ENCODE measurements at regions not wholly inside any gene's neighbourhood (a gene's known extent, or its start where the extent isn't known, plus 50 kb on each side); places are given as distances from the start of the nearest gene placed in this dataset.

DNA sequence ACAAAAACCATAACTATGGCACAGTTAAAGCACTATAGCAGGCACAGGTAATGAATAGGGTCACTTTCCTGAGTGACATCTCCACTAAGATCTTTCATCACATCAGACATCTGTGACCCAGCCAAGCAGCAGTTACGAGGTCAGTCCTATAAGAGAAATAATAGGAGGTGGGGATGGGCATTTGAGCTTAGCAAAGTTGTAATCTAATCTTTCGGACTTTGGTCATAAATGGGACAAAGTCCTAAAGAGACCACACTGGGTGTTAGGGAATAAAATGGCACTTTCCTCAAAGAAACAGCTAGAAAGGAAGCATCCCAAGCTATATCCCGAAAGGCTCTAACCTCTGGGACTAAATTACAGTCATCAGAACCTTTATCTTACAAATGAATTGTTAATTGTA lies 432.2 kb downstream of the PIK3R1 start:
- TF ChIP-seq, protein P1, sequence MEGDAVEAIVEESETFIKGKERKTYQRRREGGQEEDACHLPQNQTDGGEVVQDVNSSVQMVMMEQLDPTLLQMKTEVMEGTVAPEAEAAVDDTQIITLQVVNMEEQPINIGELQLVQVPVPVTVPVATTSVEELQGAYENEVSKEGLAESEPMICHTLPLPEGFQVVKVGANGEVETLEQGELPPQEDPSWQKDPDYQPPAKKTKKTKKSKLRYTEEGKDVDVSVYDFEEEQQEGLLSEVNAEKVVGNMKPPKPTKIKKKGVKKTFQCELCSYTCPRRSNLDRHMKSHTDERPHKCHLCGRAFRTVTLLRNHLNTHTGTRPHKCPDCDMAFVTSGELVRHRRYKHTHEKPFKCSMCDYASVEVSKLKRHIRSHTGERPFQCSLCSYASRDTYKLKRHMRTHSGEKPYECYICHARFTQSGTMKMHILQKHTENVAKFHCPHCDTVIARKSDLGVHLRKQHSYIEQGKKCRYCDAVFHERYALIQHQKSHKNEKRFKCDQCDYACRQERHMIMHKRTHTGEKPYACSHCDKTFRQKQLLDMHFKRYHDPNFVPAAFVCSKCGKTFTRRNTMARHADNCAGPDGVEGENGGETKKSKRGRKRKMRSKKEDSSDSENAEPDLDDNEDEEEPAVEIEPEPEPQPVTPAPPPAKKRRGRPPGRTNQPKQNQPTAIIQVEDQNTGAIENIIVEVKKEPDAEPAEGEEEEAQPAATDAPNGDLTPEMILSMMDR (IDR thresholded peaks at IDR 0.05): no peak

DNA sequence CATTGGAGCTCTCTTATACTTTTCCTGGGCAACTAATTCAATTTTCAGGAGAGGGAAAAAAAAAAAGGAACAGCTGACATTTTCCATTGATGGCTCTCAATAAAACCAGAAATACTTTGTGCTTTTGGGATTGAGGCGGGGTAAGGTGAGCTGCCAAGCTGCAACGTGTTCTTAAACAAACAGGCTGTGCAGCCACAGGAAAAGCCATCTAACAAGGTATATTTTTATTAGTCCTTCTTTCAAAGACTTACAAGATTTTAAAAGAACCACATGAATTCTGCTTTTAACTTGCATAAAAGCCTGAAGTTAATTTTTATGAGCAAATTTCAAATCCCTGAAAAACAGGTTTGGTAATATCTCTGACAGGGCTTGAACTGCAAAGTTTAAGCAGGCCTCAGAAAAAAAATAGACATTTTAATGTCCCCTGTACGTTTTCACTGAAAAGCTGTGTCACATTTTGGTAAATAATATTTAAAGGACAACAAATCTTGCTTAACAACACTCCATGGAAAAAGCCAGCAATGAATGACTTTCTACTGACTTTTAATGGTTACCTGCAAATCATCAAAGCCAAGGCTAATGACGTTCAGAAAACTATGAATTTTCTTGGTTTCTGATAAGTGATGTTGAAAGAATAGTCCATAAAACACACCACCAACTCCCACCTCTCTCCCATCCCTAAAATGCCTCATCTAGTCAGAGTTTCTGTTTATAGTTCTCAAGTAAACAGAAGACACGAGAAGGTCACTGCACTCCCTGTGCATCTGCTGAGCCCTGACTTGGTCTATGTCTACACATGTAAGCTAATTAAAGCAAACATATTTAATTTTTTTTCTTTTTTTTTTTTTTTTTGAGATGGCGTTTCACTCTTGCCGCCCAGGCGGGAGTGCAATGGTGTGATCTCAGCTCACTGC lies 433.6 kb downstream of the PIK3R1 start:
- TF ChIP-seq, protein P1 (IDR thresholded peaks at IDR 0.05): no peak

DNA sequence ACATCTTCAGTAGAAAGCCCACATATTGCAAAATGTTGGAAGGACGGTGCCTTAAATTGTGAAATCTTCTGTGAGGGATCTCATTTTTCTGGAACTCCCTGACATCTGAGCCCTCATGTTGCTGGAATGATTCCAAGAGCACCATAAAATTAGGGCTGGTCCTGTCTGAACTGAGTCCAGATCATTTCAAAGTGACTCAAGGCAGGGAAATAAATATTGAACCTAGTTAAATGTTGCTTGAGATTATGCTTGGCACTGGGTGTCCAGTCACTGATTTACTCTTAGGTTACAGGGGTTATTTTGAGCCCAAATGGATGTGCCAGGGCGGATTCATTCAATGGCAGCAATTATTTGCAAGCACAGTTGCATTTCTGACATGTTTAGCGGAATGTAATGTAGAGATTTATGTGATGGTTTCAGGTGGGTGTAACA lies 437.0 kb downstream of the PIK3R1 start:
- TF ChIP-seq, protein P1 (IDR thresholded peaks at IDR 0.05): no peak

DNA sequence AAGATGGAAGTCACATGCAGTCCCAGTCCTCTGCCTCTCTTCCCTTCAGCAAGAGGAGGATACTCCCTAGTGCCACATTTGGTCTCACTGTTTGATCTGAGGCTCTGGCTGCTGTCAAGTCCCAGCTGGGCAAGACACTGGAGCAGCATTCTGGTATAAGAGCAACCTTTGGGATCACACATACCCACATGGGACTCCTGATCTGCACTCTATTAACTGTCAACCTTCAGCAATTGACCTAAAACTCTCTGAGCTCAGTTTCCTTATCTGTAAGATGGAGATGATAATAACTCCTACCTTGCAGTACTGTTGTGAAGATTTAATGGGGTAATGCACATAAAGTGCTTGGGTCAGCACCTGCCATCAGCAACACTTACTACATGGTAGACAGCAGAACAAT lies 437.9 kb downstream of the PIK3R1 start:
- TF ChIP-seq, protein P1 (IDR thresholded peaks at IDR 0.05): no peak

DNA sequence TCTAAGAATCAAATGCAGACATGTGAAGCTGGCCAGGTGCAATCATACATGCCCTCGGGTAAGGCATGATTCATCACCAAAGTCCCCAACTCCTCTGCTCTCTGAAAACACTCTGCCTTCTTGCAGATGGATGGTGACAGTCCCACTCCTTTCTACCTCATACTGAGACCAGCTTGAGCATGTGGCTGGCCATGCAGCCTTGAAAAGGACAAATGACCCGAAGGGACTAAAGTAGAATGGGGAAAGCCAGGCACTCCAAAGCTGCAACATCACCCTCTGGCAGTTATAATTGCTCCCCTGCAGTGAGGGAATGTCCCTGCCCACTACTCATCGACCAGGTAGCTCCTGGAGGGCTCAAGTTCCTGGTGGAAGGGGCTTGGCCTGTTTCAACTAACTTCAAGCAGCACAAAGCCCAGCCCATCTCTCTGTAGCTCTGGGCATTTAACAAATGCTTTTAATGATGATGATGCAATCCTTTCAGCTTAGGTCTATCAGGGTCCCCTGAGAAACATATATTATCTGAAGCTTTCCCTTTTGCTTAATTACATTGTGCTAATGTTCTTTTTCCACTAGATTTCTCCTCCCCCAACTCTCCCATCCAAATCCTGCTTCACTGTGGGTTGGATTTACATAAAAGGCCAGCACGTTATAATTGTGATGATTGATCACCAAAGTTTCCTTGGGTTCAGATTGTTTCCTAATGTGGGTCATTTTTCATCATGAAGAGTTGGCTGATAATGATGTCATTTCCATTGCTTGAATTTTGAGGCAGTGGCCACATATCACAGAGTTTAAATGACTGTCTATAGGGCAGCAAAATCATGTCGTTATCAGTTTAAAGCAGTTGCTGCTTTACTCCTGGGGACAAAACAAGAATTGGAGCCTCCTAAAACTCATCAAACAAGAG lies 436.5 kb upstream of the SLC30A5 start:
- TF ChIP-seq, protein P1 (IDR thresholded peaks at IDR 0.05): no peak

DNA sequence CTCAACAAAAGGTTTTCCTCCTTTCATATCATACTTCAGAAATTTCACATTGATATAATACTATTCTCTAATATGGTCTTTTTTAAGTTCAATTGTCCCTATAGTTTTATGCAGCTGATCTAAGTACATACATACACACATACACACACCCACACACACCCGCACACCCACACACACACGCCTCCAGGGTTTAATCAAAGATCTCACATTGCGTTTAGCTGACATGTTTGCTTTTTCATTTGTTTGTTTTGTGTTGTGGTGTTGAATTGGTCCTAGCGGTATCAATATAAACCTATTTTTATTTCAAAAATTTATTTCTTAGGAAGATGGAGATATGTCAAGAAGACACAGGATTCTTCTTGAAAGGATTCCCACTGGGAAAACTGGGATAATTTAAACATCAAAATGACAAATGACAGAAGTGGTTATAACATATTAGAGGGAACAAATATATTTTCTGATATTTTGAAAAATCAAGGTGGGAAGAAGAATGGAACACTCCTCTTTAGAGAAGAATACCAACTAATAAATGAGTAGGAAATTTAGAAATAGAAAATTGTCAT lies 434.9 kb upstream of the SLC30A5 start:
- TF ChIP-seq, protein P1 (IDR thresholded peaks at IDR 0.05): no peak

DNA sequence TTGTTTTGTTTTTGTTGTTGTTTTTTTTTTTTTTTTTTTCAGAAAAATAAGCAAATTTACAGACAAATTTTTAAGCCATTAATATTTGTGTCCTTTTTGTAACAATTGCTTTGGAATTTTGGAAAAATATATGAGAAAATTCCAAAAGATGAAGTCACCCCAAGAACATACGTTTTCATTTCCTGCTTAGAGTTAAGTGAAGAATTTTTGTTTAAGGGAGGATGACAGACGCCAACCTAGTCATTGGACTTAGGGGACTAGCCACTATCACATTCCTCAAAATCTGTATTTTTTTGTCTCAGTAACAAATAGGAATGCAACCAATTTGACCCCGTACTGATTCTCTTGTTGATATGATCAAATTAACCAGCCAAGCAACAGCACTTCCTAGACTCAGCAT lies 433.9 kb upstream of the SLC30A5 start:
- TF ChIP-seq, protein P1 (IDR thresholded peaks at IDR 0.05): no peak
